Stomach (tissue), 8 donors: ENCODE measurements at regions not wholly inside any gene's neighbourhood (a gene's known extent, or its start where the extent isn't known, plus 50 kb on each side); places are given as distances from the start of the nearest gene placed in this dataset.

ENCODE experiments used
- DNase-seq, 2 donors: peaks; one replicate each; pipeline versions ENCODE4 v3.0.0 to v3.0.0-alpha.2; 2013 to 2019
- H3K27ac ChIP-seq, 5 donors: fragments of 200-600 bp in 4 of 5; sonication (generic) in 4 of 5; one replicate each; pipeline ENCODE4 v1.5.1; 2013 to 2019; ENCODE audit warnings: mild to moderate bottlenecking in 1 of 5, moderate library complexity in 1 of 5
- H3K27me3 ChIP-seq, 3 donors: fragments of 200-600 bp; sonication (generic); one replicate each; pipeline ENCODE4 v1.5.1; 2017 to 2019; ENCODE audit warnings: mixed run types in 1 of 3
- H3K36me3 ChIP-seq, 4 donors: fragments of 200-600 bp; sonication (generic); 1 replicate in 3 of 4; 2 replicates in 1 of 4; pipeline ENCODE4 v1.5.1; 2016 to 2019
- H3K4me1 ChIP-seq, 4 donors: fragments of 200-600 bp; sonication (generic); one replicate each; pipeline ENCODE4 v1.5.1; 2016 to 2019
- H3K4me3 ChIP-seq, 4 donors: fragments of 200-600 bp; sonication (generic) in 3 of 4; one replicate each; pipeline ENCODE4 v1.5.1; 2016 to 2019; ENCODE audit warnings: mild to moderate bottlenecking in 1 of 4
- H3K9me3 ChIP-seq, 4 donors: fragments of 200-600 bp; sonication (generic); one replicate each; pipeline ENCODE4 v1.5.1; 2016 to 2019
- CTCF ChIP-seq, 7 experiments: fragments of 450-650 bp in 4 of 7; fragments of 200-600 bp in 3 of 7; sonication (generic) in 3 of 7; IDR thresholded peaks; one replicate each; pipeline ENCODE4 v1.5.1; 2016 to 2019; ENCODE audit warnings: antibody characterized with exemption in 7 of 7, control low read depth in 2 of 7, mild to moderate bottlenecking in 1 of 7
- EP300 ChIP-seq: sonication (generic); formaldehyde crosslinking; IDR thresholded peaks from one replicate; pipeline ENCODE4 v1.6.1; 2017; ENCODE audit warnings: antibody characterized with exemption
- POLR2A ChIP-seq, 4 donors: fragments of 450-650 bp; IDR thresholded peaks; one replicate each; pipeline ENCODE4 v1.6.1; 2016; ENCODE audit warnings: antibody characterized with exemption in 4 of 4, control low read depth in 2 of 4, mild to moderate bottlenecking in 1 of 4, moderate library complexity in 1 of 4
- POLR2AphosphoS5 ChIP-seq, 3 donors: sonication (generic); formaldehyde crosslinking; IDR thresholded peaks; one replicate each; pipeline ENCODE4 v1.6.1; 2016; ENCODE audit warnings: antibody characterized with exemption in 3 of 3
- WGBS, 5 donors: extraction: QIAGEN DNeasy Blood & Tissue Kit in 3 of 5; methylation state at CpG; one replicate each; pipeline versions ENCODE4 v1.1.5 to v1.1.7; 2013 to 2018; 5-methylcytosine and 5-hydroxymethylcytosine counted together
- intact Hi-C: fragments of 100-400 bp; cut with DNase I; formaldehyde crosslinking; loops from one replicate; pipeline ENCODE4 v1.15.1; 2023; ENCODE audit warnings: low total_unique reads
- donor health status: healthy with polysubstance abuse.
- donor health status: Bipolar disorder and iron deficiency.
- donor health status: healthy.

- intact Hi-C loops = no loop called here
- H3K4me3 ChIP-seq = no peak overlapping the region
- 60 to 78% (median 76%) methylated on average over 2 of the region's 2 CpGs for WGBS, 5 donors
- H3K27me3 ChIP-seq = no peaks in the 10 kb centered on the region
- no peak for DNase-seq
- peaks cover 0 to 16% (median 10%) of the 10 kb centered on the region in 4 donors for H3K9me3 ChIP-seq
- H3K4me1 ChIP-seq = no peaks in the 10 kb centered on the region
- no peak overlapping the region for H3K27ac ChIP-seq
- no peak for TF ChIP-seq POLR2AphosphoS5 (IDR thresholded peaks at IDR 0.05)
- no peak for TF ChIP-seq EP300
- no peak for TF ChIP-seq POLR2A (IDR thresholded peaks at IDR 0.05)
- no peak for TF ChIP-seq CTCF (IDR thresholded peaks at IDR 0.05)
- H3K36me3 ChIP-seq = no peaks in the 10 kb centered on the region
Observed at GRCh38 chr4:188918787-188919186, 779.5 kb downstream of the TRIML1 start.

GRCh38 chr4:188930822-188931221 lies 791.6 kb downstream of the TRIML1 start:
- Histone ChIP-seq H3K27ac (no peak overlapping the region), H3K4me3 (no peak overlapping the region), H3K27me3 (no peaks in the 10 kb centered on the region), H3K36me3 (no peaks in the 10 kb centered on the region), H3K9me3 (peaks cover 0 to 17% (median 13%) of the 10 kb centered on the region in 4 donors), H3K4me1 (no peaks in the 10 kb centered on the region)
- TF ChIP-seq EP300 (no peak), POLR2A (IDR thresholded peaks at IDR 0.05) (no peak), CTCF (IDR thresholded peaks at IDR 0.05) (no peak), POLR2AphosphoS5 (IDR thresholded peaks at IDR 0.05) (no peak)
- 79 to 88% (median 84%) methylated on average over 2 of the region's 2 CpGs; no CpG with 5 or more reads in 1 of the 5 donors for WGBS, 5 donors
- intact Hi-C loops = no loop called here
- no peak for DNase-seq

DNA sequence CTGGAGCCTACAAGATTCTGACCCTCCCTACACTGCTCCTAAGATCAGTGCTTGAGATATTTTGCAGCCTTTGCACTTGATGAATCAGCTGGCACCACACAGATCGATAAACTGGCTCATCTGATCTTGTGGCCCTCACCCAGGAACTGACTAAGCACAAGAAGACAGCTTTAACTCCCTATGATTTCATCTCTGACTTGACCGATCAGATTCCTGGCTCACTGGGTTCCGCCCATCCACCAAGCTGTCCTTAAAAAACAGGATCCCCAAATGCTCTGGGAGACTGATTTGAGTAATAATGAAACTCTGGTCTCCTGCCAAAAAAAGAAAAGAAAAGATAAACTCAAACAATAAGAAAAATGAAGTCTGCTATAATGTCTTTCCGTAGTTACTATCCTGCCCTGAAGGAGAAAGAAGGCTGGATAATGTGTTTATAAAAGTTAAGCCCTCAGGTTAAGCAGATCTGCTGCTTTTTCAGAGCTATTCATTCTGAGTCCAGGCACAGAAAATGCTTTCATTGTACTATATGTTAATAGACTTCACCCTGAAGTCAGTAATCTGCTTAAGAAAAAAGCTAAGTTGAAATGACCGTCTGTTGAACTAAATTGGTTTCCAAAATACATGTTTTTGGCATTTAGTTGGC lies 795.2 kb downstream of the TRIML1 start:
- no peak overlapping the region for H3K27ac ChIP-seq
- WGBS, 5 donors = 56 to 72% (median 61%) methylated on average over 5 of the region's 5 CpGs
- DNase-seq = no peak
- H3K36me3 ChIP-seq = no peaks in the 10 kb centered on the region
- intact Hi-C loops = no loop called here
- TF ChIP-seq CTCF (IDR thresholded peaks at IDR 0.05) = no peak
- no peak for TF ChIP-seq POLR2A (IDR thresholded peaks at IDR 0.05)
- no peak for TF ChIP-seq EP300
- TF ChIP-seq POLR2AphosphoS5 (IDR thresholded peaks at IDR 0.05) = no peak
- no peaks in the 10 kb centered on the region for H3K27me3 ChIP-seq
- no peak overlapping the region for H3K4me3 ChIP-seq
- H3K4me1 ChIP-seq = no peaks in the 10 kb centered on the region
- H3K9me3 ChIP-seq = peaks cover 0 to 17% (median 13%) of the 10 kb centered on the region in 4 donors

GRCh38 chr4:188941524-188942119 lies 802.4 kb downstream of the TRIML1 start:
- intact Hi-C loops = no loop called here
- DNase-seq = peak in 1 of 2 donors; percentile 51
- Histone ChIP-seq H3K9me3 (no peaks in the 10 kb centered on the region), H3K4me1 (no peaks in the 10 kb centered on the region), H3K36me3 (no peaks in the 10 kb centered on the region), H3K27ac (no peak overlapping the region), H3K4me3 (no peak overlapping the region), H3K27me3 (no peaks in the 10 kb centered on the region)
- no peak for TF ChIP-seq CTCF (IDR thresholded peaks at IDR 0.05)
- peak in 1 of 3 donors; percentile 50 for TF ChIP-seq POLR2AphosphoS5 (IDR thresholded peaks at IDR 0.05)
- WGBS, 5 donors = 50 to 76% (median 71%) methylated on average over 3 of the region's 3 CpGs
